Neural cell (in vitro differentiated cells): ENCODE measurements at regions not wholly inside any gene's neighbourhood (a gene's known extent, or its start where the extent isn't known, plus 50 kb on each side); places are given as distances from the start of the nearest gene placed in this dataset.

Source experiments
- H2AFZ ChIP-seq: fragments of 200-600, 300-800 bp; sonication (generic), shearing (Covaris generic); 2 replicates; pipeline ENCODE4 v1.6.0; 2014; ENCODE audit warnings: low read depth, mild to moderate bottlenecking, antibody characterized with exemption, low read length, moderate library complexity
- H3F3A ChIP-seq: fragments of 200-600 bp; shearing (Covaris generic); 2 replicates; pipeline ENCODE4 v1.6.1; 2016; ENCODE audit warnings: mild to moderate bottlenecking, moderate library complexity, mixed read lengths, antibody characterized with exemption, low read length; ENCODE audit not compliant: insufficient read depth, poor library complexity, severe bottlenecking
- H3K27ac ChIP-seq: fragments of 200-600, 300-800 bp; sonication (generic), shearing (Covaris generic); 2 replicates; pipeline ENCODE4 v1.5.1; 2014; ENCODE audit warnings: mild to moderate bottlenecking, low read length, moderate library complexity
- H3K27me3 ChIP-seq: fragments of 300-800, 200-600 bp; sonication (generic), shearing (Covaris generic); 2 replicates; pipeline ENCODE4 v1.6.0; 2014; ENCODE audit warnings: mild to moderate bottlenecking, low read depth, low read length, moderate library complexity; ENCODE audit not compliant: insufficient read depth
- H3K36me3 ChIP-seq: fragments of 300-800, 200-600 bp; sonication (generic), shearing (Covaris generic); 2 replicates; pipeline ENCODE4 v1.5.1; 2014; ENCODE audit warnings: mild to moderate bottlenecking, antibody characterized with exemption, low read length, moderate library complexity; ENCODE audit not compliant: insufficient read depth
- H3K4me2 ChIP-seq: fragments of 300-800, 200-600 bp; sonication (generic), shearing (Covaris generic); 2 replicates; pipeline ENCODE4 v1.6.0; 2014; ENCODE audit warnings: mild to moderate bottlenecking, low read length
- H3K4me3 ChIP-seq: fragments of 300-800, 200-600 bp; sonication (generic), shearing (Covaris generic); 2 replicates; pipeline ENCODE4 v1.5.1; 2014; ENCODE audit warnings: mild to moderate bottlenecking, low read length, moderate library complexity
- H3K79me2 ChIP-seq: fragments of 200-600 bp; shearing (Covaris generic); replicated peaks from 2 replicates; pipeline ENCODE4 v1.6.0; 2014; ENCODE audit warnings: mild to moderate bottlenecking, low read length, moderate library complexity; ENCODE audit not compliant: insufficient read depth
- H3K9ac ChIP-seq: fragments of 300-800, 200-600 bp; sonication (generic), shearing (Covaris generic); 2 replicates; pipeline ENCODE4 v1.6.1; 2016; ENCODE audit warnings: mild to moderate bottlenecking, low read length, mixed read lengths
- H3K9me2 ChIP-seq: fragments of 200-600 bp; shearing (Covaris generic); 2 replicates; pipeline ENCODE4 v1.6.1; 2016; ENCODE audit warnings: mild to moderate bottlenecking, low read length, mixed read lengths; ENCODE audit not compliant: insufficient read depth
- H3K9me3 ChIP-seq: fragments of 200-600, 300-800 bp; sonication (generic), shearing (Covaris generic); 2 replicates; pipeline ENCODE4 v1.6.1; 2016; ENCODE audit warnings: mild to moderate bottlenecking, mixed run types, low read length, moderate library complexity, mixed read lengths
- H4K20me1 ChIP-seq: fragments of 200-600 bp; shearing (Covaris generic); 2 replicates; pipeline ENCODE4 v1.6.1; 2016; ENCODE audit warnings: mild to moderate bottlenecking, mixed run types; ENCODE audit not compliant: insufficient read depth
- EP300 ChIP-seq: fragments of 450-650 bp; conservative IDR thresholded peaks from 2 replicates; pipeline ENCODE4 v1.6.1; 2014; ENCODE audit warnings: antibody characterized with exemption, mild to moderate bottlenecking, moderate library complexity; ENCODE audit not compliant: poor library complexity, severe bottlenecking
- EZH2 ChIP-seq: fragments of 200-600, 300-800 bp; shearing (Covaris generic), sonication (generic); IDR thresholded peaks from 2 replicates; pipeline ENCODE4 v1.6.1; 2014; ENCODE audit warnings: antibody characterized with exemption, low read length, borderline replicate concordance, mild to moderate bottlenecking; ENCODE audit not compliant: insufficient read depth, poor library complexity, severe bottlenecking
- MXI1 ChIP-seq: fragments of 450-650 bp; conservative IDR thresholded peaks from 2 replicates; pipeline ENCODE4 v1.6.1; 2014; ENCODE audit warnings: antibody characterized with exemption, mild to moderate bottlenecking; ENCODE audit not compliant: poor library complexity, severe bottlenecking
- POLR2AphosphoS5 ChIP-seq: IDR thresholded peaks from 2 replicates; pipeline ENCODE4 v1.6.1; 2012
- RAD21 ChIP-seq: fragments of 450-650 bp; conservative IDR thresholded peaks from 2 replicates; pipeline ENCODE4 v1.6.1; 2014; ENCODE audit warnings: antibody characterized with exemption, mild to moderate bottlenecking, moderate library complexity
- SMC3 ChIP-seq: fragments of 450-650 bp; conservative IDR thresholded peaks from 2 replicates; pipeline ENCODE4 v1.6.1; 2014; ENCODE audit warnings: antibody characterized with exemption, mild to moderate bottlenecking, moderate library complexity; ENCODE audit not compliant: poor library complexity
- TAF1 ChIP-seq: IDR thresholded peaks from 2 replicates; pipeline ENCODE4 v1.6.1; 2012; ENCODE audit warnings: low read depth
- TF ChIP-seq, protein P1 (sequence below): fragments of 450-650 bp; IDR thresholded peaks from 2 replicates; pipeline ENCODE4 v1.5.1; 2014; ENCODE audit warnings: antibody characterized with exemption, mild to moderate bottlenecking, moderate library complexity; ENCODE audit not compliant: poor library complexity, severe bottlenecking
- TF ChIP-seq, protein P2 (sequence below): IDR thresholded peaks from 2 replicates; pipeline ENCODE4 v1.6.1; 2012; ENCODE audit warnings: borderline replicate concordance

DNA sequence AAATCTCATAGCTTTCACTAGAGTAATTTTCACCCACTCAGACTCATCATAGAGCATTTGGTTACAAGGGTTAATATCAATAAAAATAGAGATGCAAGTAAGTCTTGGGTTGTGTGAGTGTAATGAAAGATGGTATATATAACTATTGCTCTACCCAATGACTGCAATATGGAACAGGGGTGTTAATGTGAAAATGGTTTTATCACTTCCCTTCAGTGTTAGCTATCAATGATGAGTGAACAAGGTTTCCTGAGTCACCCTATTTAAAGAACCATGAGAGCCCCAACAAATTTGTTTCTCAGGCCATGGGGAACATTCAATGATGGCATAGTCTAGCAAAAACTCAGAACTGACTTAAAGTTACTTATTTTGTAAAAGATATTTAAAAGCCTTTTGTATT is 1133.6 kb upstream of the ZEB2 start:
- H3K27ac ChIP-seq: no peak overlapping the region
- no peaks in the 10 kb centered on the region for H4K20me1 ChIP-seq
- TF ChIP-seq TAF1: no peak
- TF ChIP-seq, protein P1, sequence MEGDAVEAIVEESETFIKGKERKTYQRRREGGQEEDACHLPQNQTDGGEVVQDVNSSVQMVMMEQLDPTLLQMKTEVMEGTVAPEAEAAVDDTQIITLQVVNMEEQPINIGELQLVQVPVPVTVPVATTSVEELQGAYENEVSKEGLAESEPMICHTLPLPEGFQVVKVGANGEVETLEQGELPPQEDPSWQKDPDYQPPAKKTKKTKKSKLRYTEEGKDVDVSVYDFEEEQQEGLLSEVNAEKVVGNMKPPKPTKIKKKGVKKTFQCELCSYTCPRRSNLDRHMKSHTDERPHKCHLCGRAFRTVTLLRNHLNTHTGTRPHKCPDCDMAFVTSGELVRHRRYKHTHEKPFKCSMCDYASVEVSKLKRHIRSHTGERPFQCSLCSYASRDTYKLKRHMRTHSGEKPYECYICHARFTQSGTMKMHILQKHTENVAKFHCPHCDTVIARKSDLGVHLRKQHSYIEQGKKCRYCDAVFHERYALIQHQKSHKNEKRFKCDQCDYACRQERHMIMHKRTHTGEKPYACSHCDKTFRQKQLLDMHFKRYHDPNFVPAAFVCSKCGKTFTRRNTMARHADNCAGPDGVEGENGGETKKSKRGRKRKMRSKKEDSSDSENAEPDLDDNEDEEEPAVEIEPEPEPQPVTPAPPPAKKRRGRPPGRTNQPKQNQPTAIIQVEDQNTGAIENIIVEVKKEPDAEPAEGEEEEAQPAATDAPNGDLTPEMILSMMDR: no peak
- TF ChIP-seq POLR2AphosphoS5: no peak
- no peak for TF ChIP-seq EP300
- TF ChIP-seq RAD21: no peak
- H3K9me2 ChIP-seq: no peaks in the 10 kb centered on the region
- no peak overlapping the region for H3K9ac ChIP-seq
- no peak overlapping the region for H3K4me3 ChIP-seq
- H3K79me2 ChIP-seq: no peaks in the 10 kb centered on the region
- H3F3A ChIP-seq: no peaks in the 10 kb centered on the region
- no peaks in the 10 kb centered on the region for H3K27me3 ChIP-seq
- no peaks in the 10 kb centered on the region for H3K9me3 ChIP-seq
- no peak overlapping the region for H2AFZ ChIP-seq
- H3K4me2 ChIP-seq: no peak overlapping the region
- no peaks in the 10 kb centered on the region for H3K36me3 ChIP-seq

DNA sequence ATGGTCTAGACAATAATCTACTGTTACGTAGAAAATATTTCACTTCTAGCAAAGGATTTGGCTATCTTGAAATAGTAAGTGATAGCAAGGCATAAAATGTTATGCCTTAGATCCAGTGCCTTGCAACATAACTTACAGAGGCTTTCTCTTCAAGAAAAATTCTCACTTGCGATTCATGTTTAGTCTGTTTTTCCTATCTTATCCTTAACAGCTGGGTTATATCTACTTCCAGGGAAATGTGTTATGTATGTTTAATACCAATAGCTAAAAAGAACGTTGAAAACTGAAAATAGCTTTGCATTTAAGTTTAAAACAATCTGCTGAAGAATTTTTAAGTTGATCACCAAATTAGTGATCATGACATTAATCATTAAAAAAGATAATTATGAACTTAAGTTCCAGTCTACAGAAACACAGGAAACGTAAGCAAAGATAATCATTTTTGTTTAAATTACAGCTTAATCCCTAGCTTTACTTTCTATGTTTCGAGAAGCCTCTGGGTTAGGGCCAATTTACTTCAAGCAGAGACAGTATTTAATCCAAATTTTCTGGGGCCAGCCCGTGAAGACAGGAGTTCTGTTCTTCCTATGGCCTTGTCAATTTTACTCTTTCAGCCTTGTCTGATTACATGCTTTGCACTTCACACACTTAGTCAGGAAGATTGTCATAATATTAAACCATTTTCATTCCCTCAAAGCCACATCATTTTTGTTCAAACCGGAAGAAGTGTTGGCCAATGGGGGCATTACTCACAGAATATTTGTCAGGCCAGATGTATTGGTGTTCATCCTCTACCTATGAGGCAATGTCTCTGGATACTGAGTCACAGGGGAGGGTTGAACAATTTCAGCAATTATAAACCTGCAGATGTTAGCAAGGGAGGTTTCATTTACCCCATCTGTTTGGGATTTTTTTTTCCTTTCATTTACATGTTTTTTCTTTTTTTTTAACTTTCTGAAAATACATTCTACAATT is 1132.9 kb upstream of the ZEB2 start:
- Histone ChIP-seq H2AFZ (no peak overlapping the region), H3K79me2 (no peaks in the 10 kb centered on the region), H3F3A (no peaks in the 10 kb centered on the region), H4K20me1 (no peaks in the 10 kb centered on the region), H3K36me3 (no peaks in the 10 kb centered on the region), H3K27ac (no peak overlapping the region), H3K4me2 (no peak overlapping the region), H3K9me2 (no peaks in the 10 kb centered on the region), H3K27me3 (no peaks in the 10 kb centered on the region), H3K4me3 (no peak overlapping the region), H3K9me3 (no peaks in the 10 kb centered on the region), H3K9ac (no peak overlapping the region)
- TF ChIP-seq EP300 (no peak), RAD21 (no peak), TAF1 (no peak), MXI1 (no peak), POLR2AphosphoS5 (no peak), SMC3 (no peak), EZH2 (no peak)
- TF ChIP-seq, protein P2, sequence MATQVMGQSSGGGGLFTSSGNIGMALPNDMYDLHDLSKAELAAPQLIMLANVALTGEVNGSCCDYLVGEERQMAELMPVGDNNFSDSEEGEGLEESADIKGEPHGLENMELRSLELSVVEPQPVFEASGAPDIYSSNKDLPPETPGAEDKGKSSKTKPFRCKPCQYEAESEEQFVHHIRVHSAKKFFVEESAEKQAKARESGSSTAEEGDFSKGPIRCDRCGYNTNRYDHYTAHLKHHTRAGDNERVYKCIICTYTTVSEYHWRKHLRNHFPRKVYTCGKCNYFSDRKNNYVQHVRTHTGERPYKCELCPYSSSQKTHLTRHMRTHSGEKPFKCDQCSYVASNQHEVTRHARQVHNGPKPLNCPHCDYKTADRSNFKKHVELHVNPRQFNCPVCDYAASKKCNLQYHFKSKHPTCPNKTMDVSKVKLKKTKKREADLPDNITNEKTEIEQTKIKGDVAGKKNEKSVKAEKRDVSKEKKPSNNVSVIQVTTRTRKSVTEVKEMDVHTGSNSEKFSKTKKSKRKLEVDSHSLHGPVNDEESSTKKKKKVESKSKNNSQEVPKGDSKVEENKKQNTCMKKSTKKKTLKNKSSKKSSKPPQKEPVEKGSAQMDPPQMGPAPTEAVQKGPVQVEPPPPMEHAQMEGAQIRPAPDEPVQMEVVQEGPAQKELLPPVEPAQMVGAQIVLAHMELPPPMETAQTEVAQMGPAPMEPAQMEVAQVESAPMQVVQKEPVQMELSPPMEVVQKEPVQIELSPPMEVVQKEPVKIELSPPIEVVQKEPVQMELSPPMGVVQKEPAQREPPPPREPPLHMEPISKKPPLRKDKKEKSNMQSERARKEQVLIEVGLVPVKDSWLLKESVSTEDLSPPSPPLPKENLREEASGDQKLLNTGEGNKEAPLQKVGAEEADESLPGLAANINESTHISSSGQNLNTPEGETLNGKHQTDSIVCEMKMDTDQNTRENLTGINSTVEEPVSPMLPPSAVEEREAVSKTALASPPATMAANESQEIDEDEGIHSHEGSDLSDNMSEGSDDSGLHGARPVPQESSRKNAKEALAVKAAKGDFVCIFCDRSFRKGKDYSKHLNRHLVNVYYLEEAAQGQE: no peak
- TF ChIP-seq, protein P1: no peak
